GM12872 (cell line): ENCODE measurements at regions not wholly inside any gene's neighbourhood (a gene's known extent, or its start where the extent isn't known, plus 50 kb on each side); places are given as distances from the start of the nearest gene placed in this dataset.
A peak's percentile ranks its signal among the peaks of the same experiment; 100 is the strongest.

ENCODE experiments used
- CTCF ChIP-seq: IDR thresholded peaks from 3 replicates; pipeline ENCODE4 v1.5.1; 2011; ENCODE audit warnings: low read depth, mild to moderate bottlenecking, low read length, moderate library complexity; ENCODE audit not compliant: insufficient read depth

DNA sequence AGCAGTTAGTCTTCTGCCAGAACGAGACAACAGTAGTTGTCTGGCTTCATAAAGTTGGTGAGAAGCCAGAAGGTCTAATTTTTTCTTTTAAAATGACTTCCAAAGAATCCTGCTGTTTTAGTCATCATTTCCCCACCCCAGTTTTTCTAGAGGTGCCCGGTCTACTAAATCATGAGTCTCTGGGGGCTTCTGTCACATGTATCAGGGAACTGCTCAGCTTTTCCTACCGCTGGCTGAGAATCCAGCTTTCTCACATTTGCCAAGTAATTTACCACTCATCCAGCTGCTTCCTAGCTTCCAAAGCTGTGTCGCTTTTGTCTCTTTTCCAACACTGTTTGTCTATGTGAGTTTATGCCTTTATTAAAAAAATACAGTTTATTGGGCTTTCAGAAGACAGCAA lies 183.3 kb downstream of the NSUN3 start:
- TF ChIP-seq CTCF = no peak

- no peak for TF ChIP-seq CTCF
These were observed 185.2 kb downstream of the NSUN3 start for GRCh38 chr3:94248042-94248441.

DNA sequence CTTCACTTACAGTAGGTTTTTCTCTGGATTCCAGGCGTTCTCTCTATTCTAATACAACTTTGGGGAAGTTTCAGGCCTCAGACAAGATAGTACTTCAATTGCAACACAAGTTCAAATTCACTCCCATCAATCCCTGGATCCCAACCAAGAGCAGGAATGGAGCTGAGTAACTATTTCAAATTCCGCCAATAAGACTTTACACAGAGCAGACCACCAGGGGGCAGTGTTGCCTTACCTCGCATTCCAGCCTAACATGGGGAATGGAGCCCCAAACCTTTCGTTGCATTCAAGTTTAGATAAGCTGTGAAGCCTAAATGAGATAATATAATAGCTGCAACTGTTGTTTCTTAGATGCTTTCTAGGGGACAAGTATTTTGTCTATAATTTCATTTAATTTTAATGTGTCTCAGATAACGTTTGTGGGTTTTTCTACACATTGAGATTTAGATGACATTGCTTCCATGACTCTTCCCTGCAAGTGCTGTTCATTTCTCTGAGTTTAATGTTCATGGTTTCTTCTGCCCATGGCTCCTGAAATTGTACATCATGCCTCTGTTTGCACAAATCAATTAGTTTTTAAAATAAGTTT lies 186.7 kb downstream of the NSUN3 start:
- peak; percentile 81 for TF ChIP-seq CTCF

- TF ChIP-seq CTCF = no peak
These were observed 188.7 kb downstream of the NSUN3 start for GRCh38 chr3:94251566-94251965.

GRCh38 chr3:94252316-94252715 lies 189.5 kb downstream of the NSUN3 start:
- no peak for TF ChIP-seq CTCF

DNA sequence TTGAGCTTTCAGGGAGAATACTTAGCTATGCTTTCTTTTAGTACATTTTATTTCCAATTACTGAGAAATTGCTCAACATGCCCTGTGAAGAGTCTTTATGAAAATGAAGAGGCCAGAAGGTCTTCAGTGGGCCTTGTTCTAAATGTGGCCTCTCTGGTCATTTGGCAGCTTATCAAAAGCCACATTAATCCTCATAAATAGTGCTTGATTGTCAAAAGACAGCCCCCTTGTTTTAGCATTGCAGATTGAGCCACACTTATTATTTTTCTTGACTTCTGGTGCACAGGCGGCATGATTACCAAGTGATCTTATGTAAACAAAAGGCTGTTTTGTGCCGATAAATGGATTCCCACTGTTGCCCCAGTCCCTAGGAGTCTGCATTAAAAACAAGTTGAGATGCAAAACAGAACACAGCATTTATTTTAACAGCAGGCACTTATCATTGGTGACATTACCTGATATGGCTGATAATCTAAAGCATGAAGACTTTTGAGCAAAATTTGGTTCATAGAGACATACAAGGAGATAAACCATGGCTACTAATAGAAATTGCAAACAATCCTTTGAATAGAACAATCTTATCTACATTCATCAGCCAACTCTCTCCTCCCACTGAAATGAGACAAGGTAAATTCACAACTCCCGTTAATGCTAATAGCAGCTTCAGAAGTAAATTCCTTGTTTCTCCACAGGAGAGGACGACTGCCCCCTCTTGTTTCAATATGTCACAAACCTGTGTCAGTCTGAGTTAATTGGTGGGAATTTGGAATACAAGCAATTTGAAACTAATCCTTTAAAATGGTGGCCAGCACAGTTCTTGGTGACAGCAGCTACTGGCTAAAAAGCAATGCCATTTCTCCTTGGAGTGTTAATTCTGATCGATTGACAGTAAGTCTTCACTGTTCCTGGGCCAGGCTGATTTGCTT lies 194.3 kb downstream of the NSUN3 start:
- no peak for TF ChIP-seq CTCF

DNA sequence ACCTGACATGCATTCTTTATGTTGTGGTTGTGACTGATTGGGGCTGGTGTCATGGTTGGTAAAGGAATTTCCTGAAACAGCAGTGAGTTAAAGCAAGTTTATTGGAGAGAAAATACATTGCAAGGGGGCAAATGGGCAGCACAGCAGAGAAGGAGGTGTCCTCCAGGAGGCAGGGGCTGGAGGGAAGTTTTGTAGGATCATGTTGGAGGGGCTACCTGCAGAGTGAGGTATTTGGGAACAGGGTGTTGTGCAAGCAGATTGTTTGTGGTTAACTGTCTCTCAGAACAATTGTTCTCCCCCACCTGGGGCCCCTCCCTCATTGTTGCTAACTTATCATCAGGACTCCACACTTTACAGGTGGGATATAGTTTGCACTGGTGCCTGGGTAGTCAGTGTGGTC lies 196.0 kb downstream of the NSUN3 start:
- no peak for TF ChIP-seq CTCF
